Suprapubic skin (tissue), 4 donors: ENCODE measurements at regions not wholly inside any gene's neighbourhood (a gene's known extent, or its start where the extent isn't known, plus 50 kb on each side); places are given as distances from the start of the nearest gene placed in this dataset.

Source experiments
- DNase-seq, 2 donors: peaks; one replicate each; pipeline ENCODE4 v3.0.0-alpha.2; 2019; ENCODE audit warnings: low spot score in 2 of 2
- H3K27ac ChIP-seq: fragments of 200-600 bp; sonication (generic); one replicate; pipeline ENCODE4 v1.5.1; 2019
- H3K27me3 ChIP-seq: fragments of 200-600 bp; sonication (generic); one replicate; pipeline ENCODE4 v1.5.1; 2019
- H3K36me3 ChIP-seq: fragments of 200-600 bp; sonication (generic); one replicate; pipeline ENCODE4 v1.5.1; 2019
- H3K4me1 ChIP-seq: fragments of 200-600 bp; sonication (generic); one replicate; pipeline ENCODE4 v1.5.1; 2019
- H3K4me3 ChIP-seq: fragments of 200-600 bp; sonication (generic); one replicate; pipeline ENCODE4 v1.5.1; 2019; ENCODE audit warnings: mild to moderate bottlenecking
- H3K9me3 ChIP-seq: fragments of 200-600 bp; sonication (generic); one replicate; pipeline ENCODE4 v1.5.1; 2019
- EP300 ChIP-seq: sonication (generic); formaldehyde crosslinking; IDR thresholded peaks from one replicate; pipeline ENCODE4 v1.6.1; 2017; ENCODE audit warnings: antibody characterized with exemption
- POLR2A ChIP-seq, 2 donors: fragments of 450-650 bp; IDR thresholded peaks; one replicate each; pipeline ENCODE4 v1.6.1; 2017; ENCODE audit warnings: antibody characterized with exemption in 2 of 2, mild to moderate bottlenecking in 2 of 2, moderate library complexity in 2 of 2
- POLR2AphosphoS5 ChIP-seq, 3 donors: sonication (generic); formaldehyde crosslinking; IDR thresholded peaks; one replicate each; pipeline ENCODE4 v1.6.1; 2017; ENCODE audit warnings: antibody characterized with exemption in 3 of 3
- WGBS: methylation state at CpG from one replicate; pipeline ENCODE4 v1.1.5; 2018; 5-methylcytosine and 5-hydroxymethylcytosine counted together
- TF ChIP-seq, protein P1 (sequence below), 2 donors: fragments of 200-600 bp in 1 of 2; fragments of 450-650 bp in 1 of 2; sonication (generic) in 1 of 2; IDR thresholded peaks; one replicate each; pipeline ENCODE4 v1.5.1; 2016 to 2019; ENCODE audit warnings: antibody characterized with exemption in 2 of 2, mild to moderate bottlenecking in 1 of 2, moderate library complexity in 1 of 2

DNA sequence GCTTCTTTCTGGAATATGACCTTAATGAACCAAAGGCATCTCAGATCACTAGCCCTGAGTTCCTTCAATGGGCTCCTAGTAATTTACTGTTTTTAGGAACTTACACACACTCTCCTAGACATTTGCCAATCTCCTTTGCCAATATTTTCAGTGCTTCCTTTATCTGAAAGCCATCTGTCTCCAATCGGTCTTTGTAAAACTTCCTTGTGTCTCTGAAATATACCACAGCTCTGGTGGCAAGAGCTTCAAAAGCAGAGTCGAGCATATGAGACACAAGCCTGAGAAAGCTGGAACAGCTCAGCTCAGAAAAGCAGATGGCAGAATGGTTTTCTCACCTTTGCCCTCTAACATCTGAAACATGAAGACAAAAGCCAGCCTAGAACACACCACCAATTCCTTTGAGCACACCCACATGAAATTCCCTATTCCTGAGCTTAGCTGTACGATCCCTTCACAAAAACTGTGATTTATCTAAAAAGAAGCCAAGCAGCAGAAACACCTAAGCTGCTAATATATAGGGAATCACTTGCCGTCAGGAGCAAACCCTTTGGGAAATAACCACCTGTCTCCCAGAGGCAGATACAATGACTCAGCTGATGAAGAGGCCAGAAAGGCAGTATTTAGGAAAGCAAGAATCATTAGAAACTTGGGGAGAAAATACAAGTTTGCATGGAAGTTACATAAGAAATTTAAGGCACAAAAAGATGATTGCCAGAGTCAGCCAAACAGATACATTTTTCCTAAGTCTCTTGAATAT is 70.2 kb upstream of the ANK3 start:
- 66% methylated on average over 4 of the region's 4 CpGs for WGBS
- DNase-seq: no peak
- TF ChIP-seq POLR2AphosphoS5 (IDR thresholded peaks at IDR 0.05) (no peak), EP300 (no peak), POLR2A (IDR thresholded peaks at IDR 0.05) (no peak)
- TF ChIP-seq, protein P1, sequence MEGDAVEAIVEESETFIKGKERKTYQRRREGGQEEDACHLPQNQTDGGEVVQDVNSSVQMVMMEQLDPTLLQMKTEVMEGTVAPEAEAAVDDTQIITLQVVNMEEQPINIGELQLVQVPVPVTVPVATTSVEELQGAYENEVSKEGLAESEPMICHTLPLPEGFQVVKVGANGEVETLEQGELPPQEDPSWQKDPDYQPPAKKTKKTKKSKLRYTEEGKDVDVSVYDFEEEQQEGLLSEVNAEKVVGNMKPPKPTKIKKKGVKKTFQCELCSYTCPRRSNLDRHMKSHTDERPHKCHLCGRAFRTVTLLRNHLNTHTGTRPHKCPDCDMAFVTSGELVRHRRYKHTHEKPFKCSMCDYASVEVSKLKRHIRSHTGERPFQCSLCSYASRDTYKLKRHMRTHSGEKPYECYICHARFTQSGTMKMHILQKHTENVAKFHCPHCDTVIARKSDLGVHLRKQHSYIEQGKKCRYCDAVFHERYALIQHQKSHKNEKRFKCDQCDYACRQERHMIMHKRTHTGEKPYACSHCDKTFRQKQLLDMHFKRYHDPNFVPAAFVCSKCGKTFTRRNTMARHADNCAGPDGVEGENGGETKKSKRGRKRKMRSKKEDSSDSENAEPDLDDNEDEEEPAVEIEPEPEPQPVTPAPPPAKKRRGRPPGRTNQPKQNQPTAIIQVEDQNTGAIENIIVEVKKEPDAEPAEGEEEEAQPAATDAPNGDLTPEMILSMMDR (IDR thresholded peaks at IDR 0.05): no peak

DNA sequence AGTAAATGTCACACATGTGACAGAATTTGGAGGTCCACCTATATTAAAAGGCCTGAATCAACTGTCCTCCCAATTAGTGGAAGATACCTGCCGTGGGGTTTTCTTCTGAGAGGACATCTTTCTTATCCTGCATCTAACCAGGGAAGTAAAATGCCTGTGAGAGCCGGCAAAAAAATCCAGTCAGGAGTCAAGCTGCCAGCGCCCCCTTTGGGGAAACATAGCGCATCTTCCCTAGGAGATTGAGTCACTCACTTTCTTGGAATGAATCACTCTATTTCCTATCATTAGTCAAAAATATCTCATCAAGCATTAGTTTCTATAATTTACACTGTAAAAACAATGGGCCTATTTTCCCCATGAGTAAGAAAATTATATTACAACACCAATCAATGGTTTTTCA is 66.4 kb upstream of the ANK3 start:
- peaks cover 5% of the 10 kb centered on the region for H3K4me1 ChIP-seq
- no peaks in the 10 kb centered on the region for H3K9me3 ChIP-seq
- H3K27ac ChIP-seq: no peak overlapping the region
- H3K27me3 ChIP-seq: no peaks in the 10 kb centered on the region
- H3K36me3 ChIP-seq: no peaks in the 10 kb centered on the region
- WGBS: 92% methylated on average over 4 of the region's 4 CpGs
- no peak overlapping the region for H3K4me3 ChIP-seq
- TF ChIP-seq POLR2AphosphoS5 (IDR thresholded peaks at IDR 0.05) (no peak), POLR2A (IDR thresholded peaks at IDR 0.05) (no peak), EP300 (no peak)
- TF ChIP-seq, protein P1 (IDR thresholded peaks at IDR 0.05): no peak
- DNase-seq: no peak

More for the DNA sequence above, 70.2 kb upstream of the ANK3 start:
- H3K4me1 ChIP-seq: no peaks in the 10 kb centered on the region
- no peak overlapping the region for H3K27ac ChIP-seq
- no peaks in the 10 kb centered on the region for H3K9me3 ChIP-seq
- no peaks in the 10 kb centered on the region for H3K27me3 ChIP-seq
- H3K4me3 ChIP-seq: no peak overlapping the region
- no peaks in the 10 kb centered on the region for H3K36me3 ChIP-seq

GRCh38 chr10:60454336-60454735 is 64.7 kb upstream of the ANK3 start:
- H3K36me3 ChIP-seq: no peaks in the 10 kb centered on the region
- TF ChIP-seq POLR2AphosphoS5 (IDR thresholded peaks at IDR 0.05) (no peak), POLR2A (IDR thresholded peaks at IDR 0.05) (no peak), EP300 (no peak)
- TF ChIP-seq, protein P1 (IDR thresholded peaks at IDR 0.05): no peak
- DNase-seq: no peak
- H3K27ac ChIP-seq: no peak overlapping the region
- H3K9me3 ChIP-seq: no peaks in the 10 kb centered on the region
- 74% methylated on average over 3 of the region's 3 CpGs for WGBS
- H3K27me3 ChIP-seq: no peaks in the 10 kb centered on the region
- H3K4me3 ChIP-seq: no peak overlapping the region
- H3K4me1 ChIP-seq: peaks cover 5% of the 10 kb centered on the region

GRCh38 chr10:60453036-60453435 is 63.4 kb upstream of the ANK3 start:
- Histone ChIP-seq H3K27me3 (no peaks in the 10 kb centered on the region), H3K27ac (no peak overlapping the region), H3K4me1 (peaks cover 13% of the 10 kb centered on the region), H3K36me3 (no peaks in the 10 kb centered on the region), H3K4me3 (no peak overlapping the region), H3K9me3 (no peaks in the 10 kb centered on the region)
- WGBS: 39% methylated on average over 2 of the region's 2 CpGs
- TF ChIP-seq, protein P1 (IDR thresholded peaks at IDR 0.05): no peak
- TF ChIP-seq POLR2A (IDR thresholded peaks at IDR 0.05) (no peak), POLR2AphosphoS5 (IDR thresholded peaks at IDR 0.05) (no peak), EP300 (no peak)
- DNase-seq: no peak

- no peak overlapping the region for H3K27ac ChIP-seq
- peaks cover 32% of the 10 kb centered on the region for H3K4me1 ChIP-seq
- WGBS: 89% methylated on average over 4 of the region's 4 CpGs
- H3K27me3 ChIP-seq: no peaks in the 10 kb centered on the region
- TF ChIP-seq EP300: no peak
- TF ChIP-seq POLR2AphosphoS5 (IDR thresholded peaks at IDR 0.05): no peak
- TF ChIP-seq, protein P1 (IDR thresholded peaks at IDR 0.05): no peak
- TF ChIP-seq POLR2A (IDR thresholded peaks at IDR 0.05): no peak
- DNase-seq: no peak
- no peak overlapping the region for H3K4me3 ChIP-seq
- no peaks in the 10 kb centered on the region for H3K36me3 ChIP-seq
- H3K9me3 ChIP-seq: no peaks in the 10 kb centered on the region
These were observed 60.6 kb upstream of the ANK3 start for GRCh38 chr10:60450291-60450690.
